Muscle of leg (tissue), 3 donors: ENCODE measurements at regions not wholly inside any gene's neighbourhood (a gene's known extent, or its start where the extent isn't known, plus 50 kb on each side); places are given as distances from the start of the nearest gene placed in this dataset.
"Not testable (repeated sequence)": the region's sequence is repeated elsewhere in the genome, so short reads cannot be mapped to it uniquely, and the experiment has no call there.

Experiments
- DNase-seq: peaks from one replicate; pipeline ENCODE4 v3.0.0; 2013
- H3K27ac ChIP-seq: one replicate; pipeline ENCODE4 v1.5.1; 2013; ENCODE audit warnings: mild to moderate bottlenecking, low read length, control low read depth
- H3K27me3 ChIP-seq: one replicate; pipeline ENCODE4 v1.6.1; 2013; ENCODE audit warnings: low read length; ENCODE audit not compliant: control insufficient read depth, insufficient read depth
- H3K36me3 ChIP-seq: one replicate; pipeline ENCODE4 v1.6.1; 2013; ENCODE audit warnings: low read length; ENCODE audit not compliant: control insufficient read depth, insufficient read depth
- H3K4me1 ChIP-seq: one replicate; pipeline ENCODE4 v1.6.1; 2013; ENCODE audit warnings: low read length; ENCODE audit not compliant: control insufficient read depth, insufficient read depth
- H3K4me3 ChIP-seq: one replicate; pipeline ENCODE4 v1.5.1; 2013; ENCODE audit warnings: low read length, control low read depth
- H3K9me3 ChIP-seq: replicated peaks from 2 replicates; pipeline ENCODE4 v1.6.1; 2013; ENCODE audit warnings: low read depth, low read length; ENCODE audit not compliant: control insufficient read depth
- WGBS: methylation state at CpG from one replicate; pipeline ENCODE4 v1.1.5; 2013; ENCODE audit warnings: missing lambda C conversion rate; ENCODE audit not compliant: insufficient coverage; 5-methylcytosine and 5-hydroxymethylcytosine counted together

DNA sequence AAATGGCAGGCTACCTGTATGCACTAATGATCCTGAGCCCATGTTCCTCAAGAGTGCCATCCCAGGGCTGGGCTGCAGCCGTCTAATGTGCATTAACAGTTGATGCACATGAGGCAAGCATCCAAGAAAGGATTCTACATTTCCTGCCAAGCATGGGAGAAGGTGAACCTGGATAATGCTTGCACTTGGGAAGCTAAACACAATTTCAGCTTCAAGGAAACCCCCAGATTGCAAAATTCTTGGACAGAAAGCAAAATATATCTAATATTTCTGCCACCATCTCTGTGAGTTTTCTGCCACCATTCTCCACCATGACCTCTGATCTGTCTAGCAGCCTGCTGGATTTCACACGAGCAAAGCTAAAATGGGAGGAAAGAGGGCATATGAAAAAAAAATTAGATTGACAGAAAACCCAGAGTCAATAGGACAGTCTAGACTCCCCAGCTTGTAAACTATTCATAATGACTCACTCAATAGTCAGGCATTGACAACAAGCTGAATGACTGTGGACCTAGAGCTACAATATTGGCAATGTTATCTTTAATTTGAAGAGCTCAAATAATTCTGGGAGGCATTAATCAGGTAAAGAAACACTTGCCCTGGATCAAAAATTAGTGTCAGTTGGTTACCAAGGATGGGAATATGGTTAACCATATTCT, 91.9 kb upstream of the BCL2L14 start:
- H3K27me3 ChIP-seq = no peaks in the 10 kb centered on the region
- 17% methylated on average over 1 of the region's 2 CpGs for WGBS
- H3K27ac ChIP-seq = no peak overlapping the region
- no peaks in the 10 kb centered on the region for H3K4me1 ChIP-seq
- no peak for DNase-seq
- no peaks in the 10 kb centered on the region for H3K9me3 ChIP-seq
- no peak overlapping the region for H3K4me3 ChIP-seq
- no peaks in the 10 kb centered on the region for H3K36me3 ChIP-seq

DNA sequence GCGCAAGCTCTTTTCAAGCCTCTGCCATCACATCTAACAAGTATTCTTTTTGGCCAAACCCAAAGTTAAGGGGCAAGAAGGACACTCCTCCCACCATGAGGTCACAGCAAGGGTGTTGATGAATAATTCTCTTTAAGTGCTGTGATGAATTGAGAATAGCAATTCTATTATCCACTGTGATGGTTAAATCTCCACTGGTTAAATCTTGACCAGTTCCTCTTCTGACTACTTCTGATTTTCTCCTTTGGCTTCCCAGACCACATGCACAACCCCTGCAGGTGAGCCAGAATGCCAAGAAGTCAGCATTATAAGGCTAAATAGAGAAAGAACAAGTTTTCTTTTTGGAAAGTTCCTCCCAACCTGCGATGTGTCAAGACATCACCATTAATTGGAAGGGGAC, 90.6 kb upstream of the BCL2L14 start:
- DNase-seq = no peak
- no peaks in the 10 kb centered on the region for H3K4me1 ChIP-seq
- no peak overlapping the region for H3K4me3 ChIP-seq
- no peaks in the 10 kb centered on the region for H3K9me3 ChIP-seq
- no peaks in the 10 kb centered on the region for H3K27me3 ChIP-seq
- no CpG with 5 or more reads among the region's 2 CpGs for WGBS
- no peaks in the 10 kb centered on the region for H3K36me3 ChIP-seq
- H3K27ac ChIP-seq = no peak overlapping the region

DNA sequence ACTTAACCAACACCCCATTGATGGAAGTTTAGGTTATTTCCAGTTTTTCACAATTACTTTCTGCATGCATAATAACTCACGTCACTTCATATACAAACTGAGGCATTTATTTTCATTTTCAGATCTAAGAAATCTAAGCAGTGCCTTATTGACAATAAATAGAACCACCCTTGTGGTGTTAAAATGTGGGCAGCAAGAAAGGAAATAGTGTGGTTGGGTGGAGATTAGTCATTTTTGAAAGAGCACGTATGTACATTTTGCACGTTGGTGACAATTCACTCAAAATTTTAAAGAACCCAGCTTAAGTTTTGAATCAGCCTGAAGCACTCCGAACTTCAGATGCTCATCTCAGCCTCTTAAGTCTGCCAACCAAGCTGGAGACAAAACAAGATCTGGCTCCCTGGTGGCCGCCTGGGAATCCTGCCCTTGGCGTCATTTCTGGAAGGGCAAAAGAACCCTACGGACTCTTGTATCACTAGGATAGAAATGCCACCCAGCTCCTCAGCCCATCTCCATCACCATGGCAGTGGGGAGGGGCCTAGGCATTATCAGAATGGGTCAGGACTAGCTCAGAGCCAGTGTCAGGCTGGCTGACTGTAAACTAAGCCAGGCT, 89.5 kb upstream of the BCL2L14 start:
- WGBS = no CpG with 5 or more reads among the region's 7 CpGs

DNA sequence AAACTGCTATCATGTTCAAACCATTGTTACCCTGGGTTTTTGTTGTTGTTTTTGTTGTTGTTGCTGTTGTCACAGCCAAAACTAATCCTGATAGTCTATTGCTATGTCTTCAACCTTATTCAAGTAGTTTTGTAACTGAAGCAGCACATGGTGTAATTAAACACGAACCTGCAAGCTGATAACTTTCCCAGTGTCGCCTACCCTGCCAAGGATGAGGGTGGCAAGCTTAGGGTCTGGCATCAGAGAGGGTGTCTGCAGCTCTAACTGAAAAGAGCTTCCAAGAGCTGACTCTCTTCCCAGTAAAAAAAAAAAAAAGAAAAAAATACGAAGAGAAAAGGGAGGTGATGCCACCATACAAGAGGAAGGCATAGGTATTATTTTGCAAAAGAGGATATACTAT, 86.3 kb upstream of the BCL2L14 start:
- H3K4me3 ChIP-seq = no peak overlapping the region
- DNase-seq = no peak
- H3K9me3 ChIP-seq = no peaks in the 10 kb centered on the region
- H3K36me3 ChIP-seq = no peaks in the 10 kb centered on the region
- H3K27me3 ChIP-seq = no peaks in the 10 kb centered on the region
- WGBS = no CpG with 5 or more reads among the region's 3 CpGs
- H3K4me1 ChIP-seq = no peaks in the 10 kb centered on the region
- no peak overlapping the region for H3K27ac ChIP-seq

More for the DNA sequence above, 89.5 kb upstream of the BCL2L14 start:
- H3K4me1 ChIP-seq = no peaks in the 10 kb centered on the region
- no peaks in the 10 kb centered on the region for H3K9me3 ChIP-seq
- H3K27ac ChIP-seq = no peak overlapping the region
- no peaks in the 10 kb centered on the region for H3K27me3 ChIP-seq
- H3K36me3 ChIP-seq = no peaks in the 10 kb centered on the region
- no peak overlapping the region for H3K4me3 ChIP-seq
- no peak for DNase-seq

DNA sequence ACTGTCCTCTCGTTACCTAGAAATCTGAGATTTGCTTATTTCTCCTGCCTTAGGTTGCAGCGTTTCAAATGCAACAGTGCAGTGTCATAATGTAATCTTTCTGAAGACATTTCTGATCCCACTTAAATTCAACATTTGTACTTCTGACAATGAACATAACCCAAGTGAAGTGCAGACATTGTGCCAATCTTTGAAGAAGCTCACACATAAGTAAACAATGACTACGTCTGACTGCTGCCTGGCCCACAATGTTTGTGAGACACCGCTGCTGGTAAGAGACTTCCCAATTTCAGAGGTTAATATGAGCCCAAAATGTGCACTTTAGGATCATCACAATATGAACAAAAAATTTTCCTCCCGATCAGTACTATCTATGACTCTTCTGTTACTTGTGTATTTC, 84.6 kb upstream of the BCL2L14 start:
- H3K4me3 ChIP-seq = no peak overlapping the region
- H3K36me3 ChIP-seq = no peaks in the 10 kb centered on the region
- H3K27me3 ChIP-seq = no peaks in the 10 kb centered on the region
- H3K4me1 ChIP-seq = peaks cover 2% of the 10 kb centered on the region
- no peaks in the 10 kb centered on the region for H3K9me3 ChIP-seq
- WGBS = 60% methylated on average over 1 of the region's 5 CpGs
- no peak for DNase-seq
- no peak overlapping the region for H3K27ac ChIP-seq

DNA sequence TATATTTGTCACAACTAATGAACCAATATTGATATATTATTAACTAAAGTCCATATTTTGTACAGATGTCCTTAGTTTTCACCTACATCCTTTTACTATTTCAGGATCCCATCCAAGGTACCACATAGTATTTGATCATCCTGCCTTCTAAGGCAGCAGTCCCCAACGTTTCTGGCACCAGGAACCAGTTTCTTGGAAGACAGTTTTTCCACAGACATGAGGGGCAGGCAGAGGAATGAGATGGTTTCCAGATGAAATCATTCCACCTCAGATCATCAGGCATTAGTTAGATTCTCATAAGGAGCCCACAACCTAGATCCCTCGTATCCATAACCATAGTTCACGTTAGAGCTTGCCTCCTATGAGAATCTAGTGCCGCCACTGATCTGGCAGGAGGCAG, 82.8 kb upstream of the BCL2L14 start:
- 69% methylated on average over 3 of the region's 4 CpGs for WGBS
- no peaks in the 10 kb centered on the region for H3K9me3 ChIP-seq
- no peaks in the 10 kb centered on the region for H3K36me3 ChIP-seq
- peak; percentile 54 for DNase-seq
- H3K4me1 ChIP-seq = peaks cover 9% of the 10 kb centered on the region
- H3K4me3 ChIP-seq = no peak overlapping the region
- H3K27me3 ChIP-seq = no peaks in the 10 kb centered on the region
- no peak overlapping the region for H3K27ac ChIP-seq

DNA sequence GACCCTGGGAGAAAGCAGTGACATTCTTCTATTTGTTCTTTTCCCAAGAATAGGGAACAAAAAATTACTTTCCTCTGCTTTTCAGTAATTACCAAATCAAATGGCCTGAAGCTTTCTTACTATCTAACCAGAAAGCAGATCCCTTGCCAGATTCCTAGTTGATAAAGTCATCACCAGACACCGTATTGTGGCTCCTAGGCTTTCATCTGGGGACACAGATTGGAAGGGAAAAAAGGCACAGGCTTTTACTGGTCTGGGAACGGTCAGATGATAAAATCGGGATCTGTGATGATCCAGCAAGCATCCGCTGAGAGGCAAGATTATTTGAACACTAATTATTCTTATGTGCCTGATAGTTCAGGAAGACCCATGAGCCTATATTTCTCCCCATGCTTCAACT, 79.1 kb upstream of the BCL2L14 start:
- WGBS = 50% methylated on average over 1 of the region's 4 CpGs
- DNase-seq = no peak
- H3K27me3 ChIP-seq = no peaks in the 10 kb centered on the region
- no peaks in the 10 kb centered on the region for H3K36me3 ChIP-seq
- H3K27ac ChIP-seq = peak overlapping the region; percentile 9
- H3K4me3 ChIP-seq = no peak overlapping the region
- H3K4me1 ChIP-seq = peaks cover 9% of the 10 kb centered on the region
- no peaks in the 10 kb centered on the region for H3K9me3 ChIP-seq

DNA sequence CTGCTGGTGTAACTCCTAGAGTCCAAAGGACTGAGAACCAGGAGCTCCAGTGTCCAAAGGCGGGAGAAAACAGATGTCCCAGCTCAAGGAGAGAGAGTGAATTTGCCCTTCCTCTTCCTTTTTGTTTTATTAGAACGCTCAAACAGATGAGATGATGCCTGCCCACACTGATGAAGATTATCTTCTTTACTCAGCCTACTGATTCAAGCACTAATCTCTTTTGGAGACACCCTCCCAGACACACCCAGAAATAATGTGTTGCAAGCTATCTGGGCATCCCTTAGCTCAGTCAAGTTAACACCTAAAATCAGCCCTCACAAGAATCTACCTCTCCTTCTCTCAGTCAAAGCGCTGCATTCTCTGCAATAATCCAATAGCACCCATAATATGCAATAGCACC, 78.2 kb upstream of the BCL2L14 start:
- Histone ChIP-seq H3K36me3 (no peaks in the 10 kb centered on the region), H3K9me3 (no peaks in the 10 kb centered on the region), H3K4me3 (no peak overlapping the region), H3K27me3 (no peaks in the 10 kb centered on the region), H3K4me1 (peaks cover 9% of the 10 kb centered on the region), H3K27ac (no peak overlapping the region)
- DNase-seq = no peak
- WGBS = 88% methylated on average over 1 of the region's 3 CpGs

DNA sequence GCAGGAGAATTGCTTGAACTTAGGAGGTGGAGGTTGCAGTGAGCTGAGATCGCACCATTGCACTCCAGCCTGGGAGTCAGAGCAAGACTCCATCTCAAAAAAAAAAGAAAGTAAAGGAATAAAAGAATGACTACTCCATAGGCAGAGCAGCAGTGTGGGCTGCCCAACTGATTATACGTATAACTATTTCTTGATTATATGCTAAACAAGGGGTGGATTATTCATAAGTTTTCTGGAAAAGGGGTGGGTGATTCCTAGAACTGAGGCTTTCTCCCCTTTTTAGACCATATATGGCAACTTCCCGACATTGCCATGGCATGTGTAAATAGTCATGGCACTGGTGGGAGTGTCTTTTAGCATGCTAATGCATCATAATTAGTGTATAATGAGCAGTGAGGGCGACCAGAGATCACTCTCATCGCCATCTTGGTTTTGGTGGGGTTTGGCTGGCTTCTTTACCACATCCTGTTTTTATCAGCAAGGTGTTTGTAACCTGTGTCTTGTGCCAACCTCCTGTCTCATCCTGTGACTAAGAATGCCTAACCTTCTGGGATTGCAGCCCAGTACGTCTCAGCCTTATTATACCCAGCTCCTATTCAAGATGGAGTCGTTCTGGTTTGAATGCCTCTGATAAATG, 72.3 kb upstream of the BCL2L14 start:
- not testable (repeated sequence) for H3K4me3 ChIP-seq, H3K27ac ChIP-seq, DNase-seq, H3K36me3 ChIP-seq, H3K27me3 ChIP-seq, H3K9me3 ChIP-seq, H3K4me1 ChIP-seq
- WGBS = 81% methylated on average over 4 of the region's 7 CpGs

DNA sequence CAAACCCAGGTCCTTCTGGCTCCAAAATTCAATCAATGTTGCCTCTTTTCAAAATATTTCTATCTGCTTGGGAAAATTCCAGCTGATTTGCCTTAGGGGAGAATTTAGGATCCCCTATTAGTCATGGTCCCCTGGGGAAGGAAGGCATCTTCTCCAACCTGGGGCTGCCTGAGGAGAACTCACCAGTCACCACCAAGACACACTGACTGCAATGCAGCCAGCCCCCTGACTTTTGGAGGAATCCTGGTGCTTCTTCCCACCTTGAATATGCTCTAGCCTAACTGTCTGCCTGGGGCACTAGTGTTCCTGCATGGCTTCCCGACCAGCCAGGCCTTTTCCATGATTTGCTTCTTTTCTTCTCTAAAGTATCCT, 71.8 kb upstream of the BCL2L14 start:
- H3K36me3 ChIP-seq = no peaks in the 10 kb centered on the region
- H3K27ac ChIP-seq = no peak overlapping the region
- WGBS = 86% methylated on average over 1 of the region's 1 CpG
- no peaks in the 10 kb centered on the region for H3K4me1 ChIP-seq
- no peaks in the 10 kb centered on the region for H3K27me3 ChIP-seq
- no peak overlapping the region for H3K4me3 ChIP-seq
- no peak for DNase-seq
- no peaks in the 10 kb centered on the region for H3K9me3 ChIP-seq
